Prostate gland (tissue), 2 donors: ENCODE measurements at regions not wholly inside any gene's neighbourhood (a gene's known extent, or its start where the extent isn't known, plus 50 kb on each side); places are given as distances from the start of the nearest gene placed in this dataset.

ENCODE experiments used
- CTCF ChIP-seq, 4 experiments: fragments of 200-600 bp in 2 of 4; fragments of 450-650 bp in 2 of 4; sonication (generic) in 2 of 4; IDR thresholded peaks; 1 replicate in 3 of 4; 2 replicates in 1 of 4; pipeline ENCODE4 v1.5.1; 2016 to 2019; ENCODE audit warnings: antibody characterized with exemption in 4 of 4, mild to moderate bottlenecking in 2 of 4, moderate library complexity in 2 of 4
- POLR2A ChIP-seq: fragments of 450-650 bp; IDR thresholded peaks from one replicate; pipeline ENCODE4 v1.6.1; 2016; ENCODE audit warnings: antibody characterized with exemption, mild to moderate bottlenecking
- POLR2AphosphoS5 ChIP-seq: sonication (generic); formaldehyde crosslinking; IDR thresholded peaks from one replicate; pipeline ENCODE4 v1.6.1; 2017; ENCODE audit warnings: antibody characterized with exemption

GRCh38 chr11:91927448-91927847 is 297.2 kb upstream of the FAT3 start:
- TF ChIP-seq POLR2A (no peak), CTCF (IDR thresholded peaks at IDR 0.05) (no peak), POLR2AphosphoS5 (no peak)
